ENCODE measurements at regions not wholly inside any gene's neighbourhood (a gene's known extent, or its start where the extent isn't known, plus 50 kb on each side); places are given as distances from the start of the nearest gene placed in this dataset.

- TF ChIP-seq CTCF (IDR thresholded peaks at IDR 0.05) = no peak
- TF ChIP-seq POLR2A (IDR thresholded peaks at IDR 0.05) = no peak
These were observed 295.3 kb downstream of the SP3 start for GRCh38 chr2:173669888-173670287.
